SW 1271 (cell line): ENCODE measurements at regions not wholly inside any gene's neighbourhood (a gene's known extent, or its start where the extent isn't known, plus 50 kb on each side); places are given as distances from the start of the nearest gene placed in this dataset.
"Not testable (repeated sequence)": the region's sequence is repeated elsewhere in the genome, so short reads cannot be mapped to it uniquely, and the experiment has no call there.

Source experiments
- DNase-seq, 2 experiments: peaks; one replicate each; lab custom pipeline; 2025; lab: John Stamatoyannopoulos, UW

DNA sequence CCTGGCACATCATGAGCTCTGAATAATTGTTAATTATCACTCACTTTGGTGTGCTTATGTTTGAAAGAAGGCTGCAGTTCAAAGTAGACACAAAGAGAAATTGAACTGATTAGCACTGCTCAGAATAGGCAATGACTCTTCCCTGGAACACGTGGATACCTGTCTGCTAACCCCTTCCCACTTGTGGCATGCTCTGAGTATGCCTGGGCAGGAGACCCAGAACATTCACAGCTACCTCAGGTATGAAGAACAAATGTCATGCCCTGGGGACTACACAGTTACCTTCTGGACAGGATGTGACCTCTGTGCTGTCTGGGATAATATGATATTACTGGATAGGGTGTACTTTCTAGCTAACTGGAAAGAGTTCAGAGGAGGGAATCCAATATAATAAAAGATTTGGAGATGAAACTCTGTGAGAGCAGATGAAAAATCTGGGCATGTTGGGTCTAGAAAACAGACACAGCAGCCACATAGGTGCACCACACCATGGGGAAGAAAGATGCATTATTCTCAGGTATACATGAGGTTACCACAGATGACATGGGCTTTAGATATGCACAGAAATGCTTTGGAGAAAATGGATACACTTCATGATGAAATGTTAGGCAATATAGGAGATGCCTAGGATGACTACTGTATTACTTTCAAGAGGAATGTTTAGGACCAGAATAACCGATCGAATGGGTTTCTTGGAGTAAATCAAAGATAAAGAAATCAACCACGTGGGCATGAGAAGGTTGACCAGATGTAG, 324.2 kb upstream of the PREP start:
- no peak for DNase-seq

DNA sequence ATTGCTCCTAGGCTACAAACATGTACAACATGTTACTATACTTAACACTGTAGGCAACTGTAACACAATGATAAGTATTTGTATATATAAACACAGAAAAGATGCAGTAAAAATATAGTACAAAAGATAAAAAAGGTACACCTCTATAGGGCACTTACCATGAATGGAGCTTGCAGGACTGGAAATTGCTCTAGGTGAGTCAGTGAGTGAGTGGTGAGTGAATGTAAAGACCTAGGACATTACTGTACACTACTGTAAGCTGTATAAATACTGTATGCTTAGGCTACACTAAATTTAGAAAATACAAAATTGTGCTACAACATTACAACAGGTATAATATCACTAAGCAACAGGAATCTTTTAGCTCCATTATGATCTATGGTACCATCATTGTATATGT, 312.0 kb upstream of the PREP start:
- no peak for DNase-seq

DNA sequence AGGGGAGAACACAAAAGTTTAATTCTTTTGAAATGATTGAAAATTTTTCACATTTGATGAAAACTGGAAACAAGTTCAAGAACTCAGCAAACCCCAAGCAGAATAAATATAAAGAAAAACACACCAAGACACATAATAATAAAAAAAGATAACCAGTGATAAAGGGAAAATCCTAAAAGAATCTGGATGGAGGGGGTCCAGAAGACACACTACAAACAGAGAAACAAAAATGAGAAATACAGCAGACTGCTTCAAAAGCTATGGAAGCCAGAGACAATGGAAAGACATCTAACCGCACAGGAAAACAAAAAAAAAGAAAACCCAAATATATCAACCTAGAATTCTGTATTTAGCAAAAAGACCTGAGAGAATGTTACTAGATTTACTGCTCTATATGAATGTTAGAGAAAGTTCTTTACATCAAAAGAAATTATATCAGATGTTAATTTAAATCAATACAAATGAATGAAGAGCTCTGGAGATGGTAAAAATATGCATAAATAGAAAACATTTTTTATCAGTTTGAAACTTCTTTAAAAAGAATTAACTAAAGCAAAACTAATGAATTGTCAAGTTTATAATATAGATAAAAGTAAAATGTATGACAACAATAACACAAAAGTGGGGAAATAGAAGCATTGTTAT, 310.7 kb upstream of the PREP start:
- DNase-seq = peak in 1 of 2 experiments; percentile 6

- no peak for DNase-seq
Measured at GRCh38 chr6:105711216-105711615, 308.3 kb upstream of the PREP start.

GRCh38 chr6:105705608-105706007, 302.7 kb upstream of the PREP start:
- DNase-seq = no peak

DNA sequence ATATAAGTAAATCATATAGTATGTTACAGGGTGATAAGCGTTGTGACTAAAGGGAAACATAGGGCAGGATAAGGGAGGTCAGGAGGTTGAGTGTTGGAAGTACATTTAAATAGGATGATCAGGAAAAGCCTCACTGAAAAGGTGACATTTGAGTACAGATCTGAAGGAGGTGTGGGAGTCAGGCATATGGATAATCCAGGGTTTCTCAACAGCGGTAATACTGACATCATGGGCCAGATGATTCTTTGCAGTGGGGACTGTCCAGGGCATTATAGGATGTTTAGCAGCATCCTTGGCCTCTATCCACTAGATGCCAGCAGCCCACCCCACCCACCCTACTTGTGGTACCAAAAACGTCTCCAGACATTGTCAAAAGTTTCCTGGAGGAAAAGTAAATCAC, 292.6 kb upstream of the PREP start:
- no peak for DNase-seq

- DNase-seq = no peak
Measured at GRCh38 chr6:105692613-105693215, 289.8 kb upstream of the PREP start.

DNA sequence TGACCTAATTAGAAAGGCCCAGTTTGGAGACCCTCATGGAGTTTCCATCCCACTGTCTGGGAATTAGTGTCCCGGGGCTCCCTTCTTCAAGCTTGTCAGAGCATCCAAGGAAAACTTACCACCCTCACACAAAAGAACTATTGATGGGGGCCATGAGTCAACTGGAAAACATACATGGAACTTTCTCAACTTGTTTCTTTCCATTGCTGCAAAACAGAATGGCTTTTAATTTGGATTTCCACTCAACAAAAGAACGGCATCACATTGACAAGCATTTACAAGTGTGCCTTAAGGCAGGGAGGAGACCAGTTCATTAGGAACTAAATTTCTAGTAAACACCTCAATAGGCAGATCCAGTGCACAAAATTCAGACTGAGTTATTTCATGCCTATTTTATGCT, 289.1 kb upstream of the PREP start:
- no peak for DNase-seq

GRCh38 chr6:105691081-105691480, 288.2 kb upstream of the PREP start:
- no peak for DNase-seq

DNA sequence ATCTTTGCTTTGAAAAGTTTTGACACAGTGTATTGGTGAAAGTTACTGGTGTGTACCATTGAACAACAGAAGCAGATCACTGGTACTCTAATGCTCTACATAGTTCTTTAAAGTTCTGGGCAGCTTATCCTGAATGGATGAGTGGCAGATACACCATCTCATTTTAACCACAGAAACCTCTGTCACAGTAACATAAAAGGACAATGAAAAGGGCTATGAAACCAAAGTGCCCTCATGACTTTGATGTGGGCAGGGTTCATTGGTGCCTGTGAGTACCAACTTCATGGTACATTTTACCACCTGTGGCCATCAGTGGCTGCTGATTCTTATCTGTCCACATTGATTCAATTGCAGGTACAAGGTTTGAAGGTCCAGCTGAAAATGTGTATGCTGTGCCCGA, 285.7 kb upstream of the PREP start:
- no peak for DNase-seq

DNA sequence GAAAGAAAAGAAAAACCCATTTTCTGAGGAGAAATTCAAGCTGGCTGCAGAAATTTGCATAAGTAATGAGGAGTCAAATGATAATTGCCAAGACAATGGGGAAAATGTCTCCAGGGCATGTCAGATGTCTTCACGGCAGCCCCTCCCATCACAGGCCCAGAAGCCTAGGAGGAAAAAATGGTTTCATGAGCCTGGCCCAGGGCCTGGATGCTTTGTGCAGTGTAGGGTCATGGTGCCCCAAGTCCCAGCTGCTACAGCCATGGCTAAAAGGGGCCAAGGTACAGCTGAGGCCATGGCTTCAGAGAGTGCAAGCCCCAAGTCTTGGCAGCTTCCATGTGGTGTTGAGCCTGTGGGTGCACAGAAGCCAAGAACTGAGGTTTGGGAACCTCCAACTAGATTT, 283.9 kb upstream of the PREP start:
- not testable (repeated sequence) for DNase-seq

- DNase-seq = no peak
Measured at GRCh38 chr6:105681061-105681460, 278.2 kb upstream of the PREP start.

- no peak for DNase-seq
Measured at GRCh38 chr6:105680131-105680530, 277.2 kb upstream of the PREP start.

DNA sequence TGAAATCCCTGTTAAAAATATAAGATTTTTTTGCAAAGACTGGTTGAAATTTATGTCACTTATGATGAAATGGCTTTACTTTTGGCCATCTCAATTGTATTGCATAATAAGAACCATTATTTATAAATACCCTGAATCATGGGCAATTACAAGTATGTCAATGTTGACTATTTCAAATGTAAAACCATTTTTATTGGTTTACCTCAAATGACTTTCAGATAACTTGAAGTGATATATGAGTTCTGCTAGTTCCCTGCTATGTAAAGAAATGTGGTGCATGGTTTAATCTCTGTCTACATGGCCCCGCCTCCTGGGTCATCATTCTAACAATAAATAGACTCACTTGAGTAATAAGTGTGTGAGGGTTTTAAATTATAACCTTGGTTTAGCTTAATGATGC, 275.6 kb upstream of the PREP start:
- no peak for DNase-seq

DNA sequence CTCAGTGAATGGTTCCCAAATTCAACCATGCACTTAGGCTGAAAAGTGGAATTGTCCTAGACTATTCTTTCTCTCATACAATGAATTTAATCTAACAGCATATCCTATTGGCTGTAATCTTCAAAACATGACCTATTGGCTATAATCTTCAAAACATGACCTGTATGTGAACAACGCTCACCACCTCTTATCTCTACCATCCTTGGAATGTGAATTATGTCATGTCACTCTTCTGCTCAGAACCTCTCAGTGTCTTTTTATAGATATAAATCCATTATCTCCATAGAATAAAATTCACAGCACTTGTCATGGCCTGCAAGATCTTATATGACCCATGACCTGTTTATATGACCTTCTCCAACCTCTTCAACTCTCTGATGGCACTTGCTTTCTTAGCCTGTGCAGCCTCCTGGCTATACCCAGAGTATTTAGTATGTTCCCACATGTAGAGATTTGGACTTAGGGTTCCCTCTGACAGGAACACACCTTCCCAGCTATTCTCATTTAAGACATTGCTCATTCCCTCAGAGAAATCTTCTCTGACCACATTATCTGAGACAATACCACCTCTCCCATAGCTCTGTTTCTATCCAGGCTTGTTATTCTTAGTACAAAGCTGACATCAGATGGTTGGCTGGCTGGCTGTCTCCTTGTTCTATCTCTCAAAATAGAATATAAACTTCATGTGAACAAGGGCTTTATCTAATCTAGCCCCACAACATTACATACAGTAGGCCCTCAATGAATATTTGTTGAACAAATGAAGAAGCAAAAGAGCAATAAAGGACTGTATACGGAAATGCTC, 275.0 kb upstream of the PREP start:
- no peak for DNase-seq

DNA sequence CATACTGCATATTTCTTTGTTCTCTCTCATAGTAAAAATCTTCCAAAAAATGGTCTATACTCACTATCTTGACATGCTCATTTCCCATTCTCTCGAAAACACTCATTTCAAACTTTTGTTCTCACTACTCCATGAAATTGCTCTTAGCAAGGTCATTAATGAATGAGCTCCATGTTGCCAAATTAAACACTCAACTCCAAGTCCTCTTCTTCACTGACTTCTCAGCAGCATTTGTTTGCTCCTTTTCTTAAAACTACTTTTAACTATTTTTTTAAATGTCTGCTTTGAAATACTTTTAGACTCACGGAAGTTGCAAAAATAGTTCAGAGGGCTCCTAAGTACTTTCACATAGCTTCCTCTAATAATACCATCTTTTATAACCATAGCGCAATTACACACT, 274.0 kb upstream of the PREP start:
- DNase-seq = no peak

DNA sequence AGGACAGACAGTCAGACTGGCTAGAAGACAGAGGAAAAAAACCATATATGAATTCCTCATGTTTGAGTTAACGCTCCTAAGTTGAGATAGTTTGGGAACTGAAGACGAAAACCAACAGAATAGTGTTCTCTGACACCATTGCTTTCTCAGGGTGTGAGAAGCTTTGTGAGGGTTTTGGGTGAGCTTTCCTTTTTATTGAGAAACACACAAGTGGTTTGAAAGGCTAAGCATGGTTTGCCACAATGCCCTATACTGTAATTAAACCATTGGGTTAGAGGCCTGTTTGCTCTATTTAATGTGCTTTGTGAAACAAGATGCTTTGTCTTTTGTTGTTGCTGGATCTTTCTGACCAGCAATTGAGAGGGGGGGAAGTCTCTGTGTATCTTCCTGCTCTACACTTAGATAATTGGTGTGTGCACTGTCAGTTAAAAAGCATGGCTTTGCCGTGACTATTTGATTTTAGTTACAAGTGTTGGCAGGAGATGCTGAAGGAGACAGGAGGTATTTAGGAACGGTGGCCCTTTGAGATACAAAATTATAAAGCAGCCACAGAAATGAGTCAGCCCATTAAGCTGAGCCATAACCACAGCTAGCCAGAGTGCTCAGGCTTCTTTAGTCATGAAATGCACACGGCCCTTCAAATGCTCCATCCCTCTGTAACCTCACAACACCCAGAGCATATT, 273.0 kb upstream of the PREP start:
- peak in 1 of 2 experiments; percentile 37 for DNase-seq

- DNase-seq = not testable (repeated sequence)
Measured at GRCh38 chr6:105672856-105673538, 270.1 kb upstream of the PREP start.

- DNase-seq = no peak
Measured at GRCh38 chr6:105669232-105669631, 266.4 kb upstream of the PREP start.

DNA sequence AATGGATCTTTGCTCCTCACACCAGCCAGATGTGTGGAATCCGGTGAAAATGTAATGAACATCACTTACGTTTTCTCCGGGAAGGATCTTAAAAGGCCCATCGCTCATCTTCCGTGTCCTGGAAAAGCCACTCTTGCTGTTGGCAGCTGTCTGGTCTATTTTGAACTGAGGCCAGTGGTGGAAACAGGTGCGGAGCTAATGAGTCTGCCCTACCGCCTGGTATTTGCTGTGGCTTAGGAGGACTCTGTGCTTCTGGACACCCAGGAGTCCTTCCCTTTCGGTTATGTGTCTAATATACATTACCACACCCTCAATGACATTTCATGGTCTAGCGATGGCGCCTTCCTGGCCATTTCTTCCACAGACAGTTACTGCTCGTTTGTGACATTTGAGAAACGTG, 264.2 kb upstream of the PREP start:
- no peak for DNase-seq

GRCh38 chr6:105664931-105665330, 262.0 kb upstream of the PREP start:
- DNase-seq = no peak
